ENCODE measurements at regions not wholly inside any gene's neighbourhood (a gene's known extent, or its start where the extent isn't known, plus 50 kb on each side); places are given as distances from the start of the nearest gene placed in this dataset.

DNA sequence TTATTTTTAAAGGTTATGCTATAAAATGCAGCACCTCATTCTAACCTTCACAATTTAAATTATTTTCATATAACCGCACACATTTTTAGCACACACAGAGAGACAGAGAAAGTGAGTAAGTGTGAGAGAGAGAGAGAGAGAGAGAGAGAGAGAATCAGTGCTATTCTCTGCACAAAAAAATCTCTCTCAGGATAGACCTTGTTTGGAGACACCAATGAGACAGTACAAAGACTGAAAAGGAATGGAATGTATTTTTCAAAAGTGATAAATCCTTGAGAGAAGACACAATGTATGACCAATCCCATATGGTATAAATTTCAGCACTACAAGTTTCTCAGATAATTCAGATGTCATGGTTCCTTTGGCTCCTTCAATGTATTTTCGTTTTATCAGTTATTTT is 132.1 kb upstream of the PCDH18 start:
- no peak overlapping the region for H3K27ac ChIP-seq (replicated peaks)
- H3K27me3 ChIP-seq (ENCODE audit: insufficient read depth, poor library complexity, severe bottlenecking), result no peaks in the 10 kb centered on the region
- no peak for DNase-seq (ENCODE audit: low read depth in 1 of 2, low spot score in 1 of 2)
- H3K4me3 ChIP-seq (replicated peaks; ENCODE audit: insufficient read depth, low read length), result no peak overlapping the region
- TF ChIP-seq, protein P1, sequence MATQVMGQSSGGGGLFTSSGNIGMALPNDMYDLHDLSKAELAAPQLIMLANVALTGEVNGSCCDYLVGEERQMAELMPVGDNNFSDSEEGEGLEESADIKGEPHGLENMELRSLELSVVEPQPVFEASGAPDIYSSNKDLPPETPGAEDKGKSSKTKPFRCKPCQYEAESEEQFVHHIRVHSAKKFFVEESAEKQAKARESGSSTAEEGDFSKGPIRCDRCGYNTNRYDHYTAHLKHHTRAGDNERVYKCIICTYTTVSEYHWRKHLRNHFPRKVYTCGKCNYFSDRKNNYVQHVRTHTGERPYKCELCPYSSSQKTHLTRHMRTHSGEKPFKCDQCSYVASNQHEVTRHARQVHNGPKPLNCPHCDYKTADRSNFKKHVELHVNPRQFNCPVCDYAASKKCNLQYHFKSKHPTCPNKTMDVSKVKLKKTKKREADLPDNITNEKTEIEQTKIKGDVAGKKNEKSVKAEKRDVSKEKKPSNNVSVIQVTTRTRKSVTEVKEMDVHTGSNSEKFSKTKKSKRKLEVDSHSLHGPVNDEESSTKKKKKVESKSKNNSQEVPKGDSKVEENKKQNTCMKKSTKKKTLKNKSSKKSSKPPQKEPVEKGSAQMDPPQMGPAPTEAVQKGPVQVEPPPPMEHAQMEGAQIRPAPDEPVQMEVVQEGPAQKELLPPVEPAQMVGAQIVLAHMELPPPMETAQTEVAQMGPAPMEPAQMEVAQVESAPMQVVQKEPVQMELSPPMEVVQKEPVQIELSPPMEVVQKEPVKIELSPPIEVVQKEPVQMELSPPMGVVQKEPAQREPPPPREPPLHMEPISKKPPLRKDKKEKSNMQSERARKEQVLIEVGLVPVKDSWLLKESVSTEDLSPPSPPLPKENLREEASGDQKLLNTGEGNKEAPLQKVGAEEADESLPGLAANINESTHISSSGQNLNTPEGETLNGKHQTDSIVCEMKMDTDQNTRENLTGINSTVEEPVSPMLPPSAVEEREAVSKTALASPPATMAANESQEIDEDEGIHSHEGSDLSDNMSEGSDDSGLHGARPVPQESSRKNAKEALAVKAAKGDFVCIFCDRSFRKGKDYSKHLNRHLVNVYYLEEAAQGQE (IDR thresholded peaks at IDR 0.05; ENCODE audit: insufficient replicate concordance, low read depth), result no peak
- TF ChIP-seq POLR2AphosphoS5 (IDR thresholded peaks at IDR 0.05; ENCODE audit: low read depth) (no peak), SPI1 (IDR thresholded peaks at IDR 0.05; ENCODE audit: borderline replicate concordance, low read depth) (no peak), GABPA (IDR thresholded peaks at IDR 0.05; ENCODE audit: low read depth) (no peak)
- TF ChIP-seq, protein P2, sequence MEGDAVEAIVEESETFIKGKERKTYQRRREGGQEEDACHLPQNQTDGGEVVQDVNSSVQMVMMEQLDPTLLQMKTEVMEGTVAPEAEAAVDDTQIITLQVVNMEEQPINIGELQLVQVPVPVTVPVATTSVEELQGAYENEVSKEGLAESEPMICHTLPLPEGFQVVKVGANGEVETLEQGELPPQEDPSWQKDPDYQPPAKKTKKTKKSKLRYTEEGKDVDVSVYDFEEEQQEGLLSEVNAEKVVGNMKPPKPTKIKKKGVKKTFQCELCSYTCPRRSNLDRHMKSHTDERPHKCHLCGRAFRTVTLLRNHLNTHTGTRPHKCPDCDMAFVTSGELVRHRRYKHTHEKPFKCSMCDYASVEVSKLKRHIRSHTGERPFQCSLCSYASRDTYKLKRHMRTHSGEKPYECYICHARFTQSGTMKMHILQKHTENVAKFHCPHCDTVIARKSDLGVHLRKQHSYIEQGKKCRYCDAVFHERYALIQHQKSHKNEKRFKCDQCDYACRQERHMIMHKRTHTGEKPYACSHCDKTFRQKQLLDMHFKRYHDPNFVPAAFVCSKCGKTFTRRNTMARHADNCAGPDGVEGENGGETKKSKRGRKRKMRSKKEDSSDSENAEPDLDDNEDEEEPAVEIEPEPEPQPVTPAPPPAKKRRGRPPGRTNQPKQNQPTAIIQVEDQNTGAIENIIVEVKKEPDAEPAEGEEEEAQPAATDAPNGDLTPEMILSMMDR (IDR thresholded peaks at IDR 0.05; ENCODE audit: insufficient read depth, low read length), result no peak

DNA sequence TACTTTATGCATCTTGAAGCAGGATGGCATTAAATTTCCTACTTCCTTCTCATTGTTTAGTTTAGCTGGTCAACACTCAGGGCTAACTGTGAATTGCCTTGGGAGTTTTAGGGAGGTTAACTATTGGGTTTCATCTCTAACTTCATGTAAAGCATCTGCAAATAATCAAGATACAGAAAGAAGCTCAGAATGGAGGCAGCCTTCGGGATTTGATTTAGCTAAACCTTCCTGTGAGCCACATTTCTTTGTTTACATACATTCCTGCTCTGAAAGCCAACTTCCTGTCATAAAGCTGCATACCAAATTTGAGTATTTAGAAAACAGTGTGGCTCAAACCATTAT is 131.7 kb upstream of the PCDH18 start:
- TF ChIP-seq, protein P2 (IDR thresholded peaks at IDR 0.05; ENCODE audit: insufficient read depth, low read length), result no peak
- TF ChIP-seq GABPA (IDR thresholded peaks at IDR 0.05; ENCODE audit: low read depth) (no peak), POLR2AphosphoS5 (IDR thresholded peaks at IDR 0.05; ENCODE audit: low read depth) (no peak), SPI1 (IDR thresholded peaks at IDR 0.05; ENCODE audit: borderline replicate concordance, low read depth) (no peak)
- TF ChIP-seq, protein P1 (IDR thresholded peaks at IDR 0.05; ENCODE audit: insufficient replicate concordance, low read depth), result no peak
- Histone ChIP-seq H3K4me3 (replicated peaks; ENCODE audit: insufficient read depth, low read length) (no peak overlapping the region), H3K27me3 (ENCODE audit: insufficient read depth, poor library complexity, severe bottlenecking) (no peaks in the 10 kb centered on the region), H3K27ac (replicated peaks) (no peak overlapping the region)
- no peak for DNase-seq (ENCODE audit: low read depth in 1 of 2, low spot score in 1 of 2)

DNA sequence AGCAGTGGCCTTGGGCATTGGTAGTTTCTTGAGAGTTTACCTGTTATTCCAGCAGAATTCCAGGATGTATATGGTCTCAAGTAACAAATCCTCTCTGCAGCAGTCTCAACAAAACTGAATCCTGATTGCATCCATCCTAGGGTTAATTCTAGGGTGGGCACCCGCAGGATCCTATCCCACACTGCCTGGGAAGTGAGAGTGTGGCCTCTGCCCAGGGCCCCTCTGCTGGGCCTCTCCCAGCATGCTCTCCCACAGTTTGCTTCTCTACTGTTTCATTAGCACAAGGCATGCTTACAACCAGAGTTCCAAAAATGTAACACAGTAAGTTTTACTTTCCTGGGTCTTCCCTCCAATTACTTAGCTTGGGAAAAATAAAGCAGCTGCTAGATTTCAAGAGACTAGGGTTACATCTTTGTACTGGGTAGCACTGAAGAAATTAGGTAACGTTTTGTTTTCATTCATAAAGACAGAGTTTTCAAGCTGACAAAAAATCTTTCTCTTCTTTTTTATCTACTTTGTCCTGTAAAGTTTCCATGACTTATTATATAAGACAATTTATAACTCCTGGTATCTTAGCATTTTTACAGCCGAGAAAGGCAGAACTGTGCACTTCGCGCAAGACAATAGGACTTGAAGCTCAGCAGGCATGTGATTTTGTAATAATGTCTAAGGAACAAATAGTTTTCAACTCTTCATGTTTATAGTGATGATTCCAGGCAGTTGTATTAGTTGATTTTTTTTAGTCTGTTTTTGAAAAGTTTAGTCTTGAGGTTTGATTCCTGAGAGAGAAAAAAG is 131.2 kb upstream of the PCDH18 start:
- H3K27ac ChIP-seq (replicated peaks), result no peak overlapping the region
- DNase-seq (ENCODE audit: low read depth in 1 of 2, low spot score in 1 of 2), result no peak
- no peak overlapping the region for H3K4me3 ChIP-seq (replicated peaks; ENCODE audit: insufficient read depth, low read length)
- H3K27me3 ChIP-seq (ENCODE audit: insufficient read depth, poor library complexity, severe bottlenecking), result no peaks in the 10 kb centered on the region
- TF ChIP-seq POLR2AphosphoS5 (IDR thresholded peaks at IDR 0.05; ENCODE audit: low read depth) (no peak), SPI1 (IDR thresholded peaks at IDR 0.05; ENCODE audit: borderline replicate concordance, low read depth) (no peak)
- TF ChIP-seq, protein P2 (IDR thresholded peaks at IDR 0.05; ENCODE audit: insufficient read depth, low read length), result no peak
- TF ChIP-seq, protein P1 (IDR thresholded peaks at IDR 0.05; ENCODE audit: insufficient replicate concordance, low read depth), result no peak
